ENCODE measurements at regions not wholly inside any gene's neighbourhood (a gene's known extent, or its start where the extent isn't known, plus 50 kb on each side); places are given as distances from the start of the nearest gene placed in this dataset.

GRCh38 chr6:169894377-169894960 lies 143.0 kb downstream of the ERMARD start:
- no peaks in the 10 kb centered on the region for H3K9me2 ChIP-seq (replicated peaks; ENCODE audit: insufficient read depth, low read length)
- TF ChIP-seq CTCF (IDR thresholded peaks at IDR 0.05; ENCODE audit: insufficient read depth, low read length, poor library complexity, severe bottlenecking): no peak
- TF ChIP-seq EZH2phosphoT487 (conservative IDR thresholded peaks at IDR 0.05; ENCODE audit: low read length): no peak
- no peak overlapping the region for H2AFZ ChIP-seq (ENCODE audit: low read depth, low read length, severe bottlenecking)
- H3K27me3 ChIP-seq (ENCODE audit: low read length): no peaks in the 10 kb centered on the region
- H3K4me3 ChIP-seq (ENCODE audit: insufficient read depth, low read length, poor library complexity, severe bottlenecking): no peak overlapping the region
- H4K20me1 ChIP-seq (ENCODE audit: low read depth, low read length): no peaks in the 10 kb centered on the region
- H3K27ac ChIP-seq (ENCODE audit: low read depth, low read length): no peak overlapping the region
- H3K9me3 ChIP-seq (ENCODE audit: insufficient read depth, low read length): no peaks in the 10 kb centered on the region
- H3K36me3 ChIP-seq (ENCODE audit: low read length): no peaks in the 10 kb centered on the region
- no peak overlapping the region for H3K4me2 ChIP-seq (ENCODE audit: low read depth, low read length, poor library complexity, severe bottlenecking)
- H3K9ac ChIP-seq (ENCODE audit: low read length): no peak overlapping the region
- H3K79me2 ChIP-seq (ENCODE audit: insufficient read depth, low read length): no peaks in the 10 kb centered on the region
- no peaks in the 10 kb centered on the region for H3F3A ChIP-seq (ENCODE audit: insufficient read depth)

GRCh38 chr6:169893624-169894023 lies 142.2 kb downstream of the ERMARD start:
- no peaks in the 10 kb centered on the region for H3K27me3 ChIP-seq (ENCODE audit: low read length)
- no peaks in the 10 kb centered on the region for H3K36me3 ChIP-seq (ENCODE audit: low read length)
- no peak overlapping the region for H3K4me2 ChIP-seq (ENCODE audit: low read depth, low read length, poor library complexity, severe bottlenecking)
- no peak for TF ChIP-seq EZH2phosphoT487 (conservative IDR thresholded peaks at IDR 0.05; ENCODE audit: low read length)
- no peak for TF ChIP-seq CTCF (IDR thresholded peaks at IDR 0.05; ENCODE audit: insufficient read depth, low read length, poor library complexity, severe bottlenecking)
- no peak overlapping the region for H2AFZ ChIP-seq (ENCODE audit: low read depth, low read length, severe bottlenecking)
- H3K9me2 ChIP-seq (replicated peaks; ENCODE audit: insufficient read depth, low read length): no peaks in the 10 kb centered on the region
- H3K79me2 ChIP-seq (ENCODE audit: insufficient read depth, low read length): no peaks in the 10 kb centered on the region
- H3F3A ChIP-seq (ENCODE audit: insufficient read depth): no peaks in the 10 kb centered on the region
- H4K20me1 ChIP-seq (ENCODE audit: low read depth, low read length): no peaks in the 10 kb centered on the region
- H3K27ac ChIP-seq (ENCODE audit: low read depth, low read length): no peak overlapping the region
- no peak overlapping the region for H3K4me3 ChIP-seq (ENCODE audit: insufficient read depth, low read length, poor library complexity, severe bottlenecking)
- H3K9me3 ChIP-seq (ENCODE audit: insufficient read depth, low read length): no peaks in the 10 kb centered on the region
- no peak overlapping the region for H3K9ac ChIP-seq (ENCODE audit: low read length)

GRCh38 chr6:169891846-169892245 lies 140.4 kb downstream of the ERMARD start:
- Histone ChIP-seq H3F3A (ENCODE audit: insufficient read depth) (no peaks in the 10 kb centered on the region), H3K79me2 (ENCODE audit: insufficient read depth, low read length) (no peaks in the 10 kb centered on the region), H2AFZ (ENCODE audit: low read depth, low read length, severe bottlenecking) (no peak overlapping the region), H3K9ac (ENCODE audit: low read length) (no peak overlapping the region), H3K36me3 (ENCODE audit: low read length) (no peaks in the 10 kb centered on the region), H3K27ac (ENCODE audit: low read depth, low read length) (no peak overlapping the region), H3K27me3 (ENCODE audit: low read length) (no peaks in the 10 kb centered on the region), H4K20me1 (ENCODE audit: low read depth, low read length) (no peaks in the 10 kb centered on the region), H3K4me2 (ENCODE audit: low read depth, low read length, poor library complexity, severe bottlenecking) (no peak overlapping the region), H3K4me3 (ENCODE audit: insufficient read depth, low read length, poor library complexity, severe bottlenecking) (no peak overlapping the region), H3K9me3 (ENCODE audit: insufficient read depth, low read length) (no peaks in the 10 kb centered on the region), H3K9me2 (replicated peaks; ENCODE audit: insufficient read depth, low read length) (no peaks in the 10 kb centered on the region)
- TF ChIP-seq CTCF (IDR thresholded peaks at IDR 0.05; ENCODE audit: insufficient read depth, low read length, poor library complexity, severe bottlenecking) (no peak), EZH2phosphoT487 (conservative IDR thresholded peaks at IDR 0.05; ENCODE audit: low read length) (no peak)

All from SU-DHL-6 (cell line).